Testis (tissue), 2 donors: ENCODE measurements at regions not wholly inside any gene's neighbourhood (a gene's known extent, or its start where the extent isn't known, plus 50 kb on each side); places are given as distances from the start of the nearest gene placed in this dataset.

ENCODE experiments used
- DNase-seq: peaks from one replicate; pipeline ENCODE4 v3.0.0-alpha.2; 2019
- H3K27ac ChIP-seq, 2 donors: fragments of 200-600 bp; sonication (generic); one replicate each; pipeline ENCODE4 v1.5.1; 2019
- H3K27me3 ChIP-seq: fragments of 200-600 bp; sonication (generic); one replicate; pipeline ENCODE4 v1.5.1; 2019
- H3K36me3 ChIP-seq: fragments of 200-600 bp; sonication (generic); one replicate; pipeline ENCODE4 v1.5.1; 2017; ENCODE audit warnings: low read depth; ENCODE audit errors: missing control alignments
- H3K4me1 ChIP-seq: fragments of 200-600 bp; sonication (generic); one replicate; pipeline ENCODE4 v1.5.1; 2019
- H3K4me3 ChIP-seq, 2 donors: fragments of 200-600 bp; sonication (generic); one replicate each; pipeline ENCODE4 v1.5.1; 2017 to 2019
- H3K9me3 ChIP-seq: fragments of 200-600 bp; sonication (generic); one replicate; pipeline ENCODE4 v1.5.1; 2017
- CTCF ChIP-seq, 3 experiments: fragments of 450-650 bp in 2 of 3; fragments of 200-600 bp in 1 of 3; sonication (generic) in 1 of 3; IDR thresholded peaks; one replicate each; pipeline ENCODE4 v1.5.1; 2016 to 2019; ENCODE audit warnings: antibody characterized with exemption in 3 of 3, mild to moderate bottlenecking in 2 of 3, moderate library complexity in 1 of 3
- POLR2A ChIP-seq: fragments of 450-650 bp; IDR thresholded peaks from one replicate; pipeline ENCODE4 v1.6.1; 2017; ENCODE audit warnings: antibody characterized with exemption, mild to moderate bottlenecking, moderate library complexity
- WGBS, 2 donors: methylation state at CpG; one replicate each; pipeline ENCODE4 v1.1.5; 2018; 5-methylcytosine and 5-hydroxymethylcytosine counted together
- intact Hi-C: fragments of 100-400 bp; cut with DNase I; formaldehyde crosslinking; loops from one replicate; pipeline ENCODE4 v1.15.1; 2023; ENCODE audit warnings: low total_unique reads

GRCh38 chr6:4367643-4368042 lies 232.3 kb upstream of the ECI2 start:
- H3K27me3 ChIP-seq = no peaks in the 10 kb centered on the region
- H3K9me3 ChIP-seq = no peaks in the 10 kb centered on the region
- peaks cover 9% of the 10 kb centered on the region for H3K4me1 ChIP-seq
- TF ChIP-seq CTCF (IDR thresholded peaks at IDR 0.05) (no peak), POLR2A (no peak)
- no peak overlapping the region for H3K4me3 ChIP-seq
- WGBS, 2 donors = 81 to 82% methylated on average over 1 of the region's 1 CpG
- intact Hi-C loops = no loop called here
- H3K36me3 ChIP-seq = no peaks in the 10 kb centered on the region
- no peak overlapping the region for H3K27ac ChIP-seq
- no peak for DNase-seq

- no peaks in the 10 kb centered on the region for H3K27me3 ChIP-seq
- no peak for DNase-seq
- intact Hi-C loops = no loop called here
- H3K27ac ChIP-seq = no peak overlapping the region
- no peaks in the 10 kb centered on the region for H3K9me3 ChIP-seq
- 84 to 90% methylated on average over 11 of the region's 11 CpGs for WGBS, 2 donors
- peaks cover 9% of the 10 kb centered on the region for H3K4me1 ChIP-seq
- no peak for TF ChIP-seq CTCF (IDR thresholded peaks at IDR 0.05)
- no peak for TF ChIP-seq POLR2A
- no peaks in the 10 kb centered on the region for H3K36me3 ChIP-seq
- H3K4me3 ChIP-seq = no peak overlapping the region
Observed at GRCh38 chr6:4366635-4367395, 231.4 kb upstream of the ECI2 start.

GRCh38 chr6:4365686-4366085 lies 230.3 kb upstream of the ECI2 start:
- no peaks in the 10 kb centered on the region for H3K9me3 ChIP-seq
- no peaks in the 10 kb centered on the region for H3K27me3 ChIP-seq
- no peaks in the 10 kb centered on the region for H3K36me3 ChIP-seq
- peaks cover 4% of the 10 kb centered on the region for H3K4me1 ChIP-seq
- 73 to 82% methylated on average over 3 of the region's 3 CpGs for WGBS, 2 donors
- no peak overlapping the region for H3K27ac ChIP-seq
- intact Hi-C loops = no loop called here
- no peak overlapping the region for H3K4me3 ChIP-seq
- no peak for DNase-seq
- TF ChIP-seq POLR2A (no peak), CTCF (IDR thresholded peaks at IDR 0.05) (no peak)

- H3K4me1 ChIP-seq = peaks cover 4% of the 10 kb centered on the region
- no peaks in the 10 kb centered on the region for H3K9me3 ChIP-seq
- H3K27me3 ChIP-seq = no peaks in the 10 kb centered on the region
- DNase-seq = no peak
- no peak overlapping the region for H3K27ac ChIP-seq
- TF ChIP-seq CTCF (IDR thresholded peaks at IDR 0.05) (no peak), POLR2A (no peak)
- intact Hi-C loops = no loop called here
- no peaks in the 10 kb centered on the region for H3K36me3 ChIP-seq
- no peak overlapping the region for H3K4me3 ChIP-seq
Observed at GRCh38 chr6:4364711-4365110, 229.3 kb upstream of the ECI2 start.

GRCh38 chr6:4364172-4364571 lies 228.8 kb upstream of the ECI2 start:
- peaks cover 8% of the 10 kb centered on the region for H3K4me1 ChIP-seq
- no peaks in the 10 kb centered on the region for H3K9me3 ChIP-seq
- H3K27ac ChIP-seq = no peak overlapping the region
- no peak for TF ChIP-seq CTCF (IDR thresholded peaks at IDR 0.05)
- no peak for TF ChIP-seq POLR2A
- intact Hi-C loops = no loop called here
- no peaks in the 10 kb centered on the region for H3K27me3 ChIP-seq
- no peaks in the 10 kb centered on the region for H3K36me3 ChIP-seq
- no peak overlapping the region for H3K4me3 ChIP-seq
- DNase-seq = no peak
